HG03565 (cell line): ENCODE measurements at regions not wholly inside any gene's neighbourhood (a gene's known extent, or its start where the extent isn't known, plus 50 kb on each side); places are given as distances from the start of the nearest gene placed in this dataset.

Source experiments
- ATAC-seq: cut with Tn5 transposase; IDR thresholded peaks from one replicate; pipeline ENCODE4 v1.9.1; 2021; ENCODE audit warnings: mild to moderate bottlenecking, moderate library complexity; ENCODE audit not compliant: unreplicated experiment

- ATAC-seq: no peak
These were observed 296.5 kb upstream of the DMAC1 start for GRCh38 chr9:8096091-8096490.

- ATAC-seq: no peak
These were observed 296.1 kb upstream of the DMAC1 start for GRCh38 chr9:8095672-8096086.

- no peak for ATAC-seq
These were observed 288.9 kb upstream of the DMAC1 start for GRCh38 chr9:8088477-8088876.

GRCh38 chr9:8085986-8086385 is 286.4 kb upstream of the DMAC1 start:
- ATAC-seq: no peak

- ATAC-seq: no peak
These were observed 279.1 kb upstream of the DMAC1 start for GRCh38 chr9:8078641-8079140.

- no peak for ATAC-seq
These were observed 275.2 kb upstream of the DMAC1 start for GRCh38 chr9:8074713-8075286.

- no peak for ATAC-seq
These were observed 271.8 kb upstream of the DMAC1 start for GRCh38 chr9:8071445-8071798.

- no peak for ATAC-seq
These were observed 271.3 kb upstream of the DMAC1 start for GRCh38 chr9:8070779-8071444.

- no peak for ATAC-seq
These were observed 262.9 kb upstream of the DMAC1 start for GRCh38 chr9:8062459-8062858.

GRCh38 chr9:8053501-8053900 is 253.9 kb upstream of the DMAC1 start:
- ATAC-seq: no peak

GRCh38 chr9:8052991-8053390 is 253.4 kb upstream of the DMAC1 start:
- ATAC-seq: no peak

- no peak for ATAC-seq
These were observed 238.2 kb upstream of the DMAC1 start for GRCh38 chr9:8037745-8038144.

- no peak for ATAC-seq
These were observed 237.4 kb upstream of the DMAC1 start for GRCh38 chr9:8036914-8037524.

GRCh38 chr9:8033794-8034193 is 234.2 kb upstream of the DMAC1 start:
- ATAC-seq: no peak

GRCh38 chr9:8030095-8030494 is 230.5 kb upstream of the DMAC1 start:
- ATAC-seq: no peak

GRCh38 chr9:8027351-8027750 is 227.8 kb upstream of the DMAC1 start:
- ATAC-seq: no peak

- no peak for ATAC-seq
These were observed 226.0 kb upstream of the DMAC1 start for GRCh38 chr9:8025551-8025950.

GRCh38 chr9:8020186-8020585 is 220.6 kb upstream of the DMAC1 start:
- ATAC-seq: no peak

GRCh38 chr9:8019636-8020035 is 220.1 kb upstream of the DMAC1 start:
- ATAC-seq: no peak

- ATAC-seq: no peak
These were observed 215.6 kb upstream of the DMAC1 start for GRCh38 chr9:8014997-8015682.

GRCh38 chr9:8012986-8013385 is 213.4 kb upstream of the DMAC1 start:
- no peak for ATAC-seq

GRCh38 chr9:8011974-8012373 is 212.4 kb upstream of the DMAC1 start:
- ATAC-seq: no peak
